DOHH2 (cell line): ENCODE measurements at regions not wholly inside any gene's neighbourhood (a gene's known extent, or its start where the extent isn't known, plus 50 kb on each side); places are given as distances from the start of the nearest gene placed in this dataset.

Source experiments
- H3F3A ChIP-seq: fragments of 200-600 bp; sonication (generic), shearing (Covaris generic); 2 replicates; pipeline ENCODE4 v1.6.0; 2016; ENCODE audit warnings: antibody characterized with exemption, mild to moderate bottlenecking; ENCODE audit not compliant: control insufficient read depth, insufficient read depth
- H3K27ac ChIP-seq: fragments of 200-600 bp; sonication (generic); 2 replicates; pipeline ENCODE4 v1.5.1; 2014; ENCODE audit warnings: low read depth, mild to moderate bottlenecking, low read length, moderate library complexity
- H3K27me3 ChIP-seq: fragments of 200-600 bp; sonication (generic); 2 replicates; pipeline ENCODE4 v1.6.1; 2014; ENCODE audit warnings: mild to moderate bottlenecking, low read length, mixed read lengths; ENCODE audit not compliant: control insufficient read depth
- H3K36me3 ChIP-seq: fragments of 200-600 bp; sonication (generic); 2 replicates; pipeline ENCODE4 v1.6.1; 2014; ENCODE audit warnings: mild to moderate bottlenecking, low read length, moderate library complexity, mixed read lengths; ENCODE audit not compliant: control insufficient read depth
- H3K4me1 ChIP-seq: fragments of 200-600 bp; sonication (generic); 2 replicates; pipeline ENCODE4 v1.6.1; 2014; ENCODE audit warnings: mild to moderate bottlenecking, low read length, mixed read lengths; ENCODE audit not compliant: control insufficient read depth
- H3K4me2 ChIP-seq: fragments of 200-600 bp; sonication (generic); 2 replicates; pipeline ENCODE4 v1.6.0; 2014; ENCODE audit warnings: mild to moderate bottlenecking, low read length, moderate library complexity
- H3K4me3 ChIP-seq: fragments of 200-600 bp; sonication (generic); 2 replicates; pipeline ENCODE4 v1.5.1; 2014; ENCODE audit warnings: mild to moderate bottlenecking, low read length, mixed read lengths
- H3K79me2 ChIP-seq: fragments of 200-600 bp; sonication (generic); 2 replicates; pipeline ENCODE4 v1.6.1; 2014; ENCODE audit warnings: mild to moderate bottlenecking, low read length, mixed read lengths; ENCODE audit not compliant: control insufficient read depth
- H3K9me2 ChIP-seq: fragments of 200-600 bp; sonication (generic); replicated peaks from 2 replicates; pipeline ENCODE4 v1.6.1; 2014; ENCODE audit warnings: mild to moderate bottlenecking, low read length, mixed read lengths; ENCODE audit not compliant: control insufficient read depth
- H3K9me3 ChIP-seq: fragments of 200-600 bp; sonication (generic); 2 replicates; pipeline ENCODE4 v1.6.1; 2014; ENCODE audit warnings: antibody characterized with exemption, low read length, mixed read lengths; ENCODE audit not compliant: control insufficient read depth, insufficient read depth
- H4K20me1 ChIP-seq: fragments of 200-600 bp; sonication (generic); 2 replicates; pipeline ENCODE4 v1.6.0; 2014; ENCODE audit warnings: low read depth, mild to moderate bottlenecking, antibody characterized with exemption, low read length, moderate library complexity; ENCODE audit not compliant: control insufficient read depth, insufficient read depth
- CTCF ChIP-seq: fragments of 200-600 bp; sonication (generic); IDR thresholded peaks from one replicate; pipeline ENCODE4 v1.5.1; 2014; ENCODE audit warnings: antibody characterized with exemption, mild to moderate bottlenecking, low read depth, low read length; ENCODE audit not compliant: poor library complexity, severe bottlenecking
- EZH2phosphoT487 ChIP-seq: fragments of 200-600 bp; sonication (generic); IDR thresholded peaks from 2 replicates; pipeline ENCODE4 v1.6.1; 2017; ENCODE audit warnings: borderline replicate concordance, mild to moderate bottlenecking, antibody characterized with exemption, low read length, moderate library complexity, mixed read lengths

DNA sequence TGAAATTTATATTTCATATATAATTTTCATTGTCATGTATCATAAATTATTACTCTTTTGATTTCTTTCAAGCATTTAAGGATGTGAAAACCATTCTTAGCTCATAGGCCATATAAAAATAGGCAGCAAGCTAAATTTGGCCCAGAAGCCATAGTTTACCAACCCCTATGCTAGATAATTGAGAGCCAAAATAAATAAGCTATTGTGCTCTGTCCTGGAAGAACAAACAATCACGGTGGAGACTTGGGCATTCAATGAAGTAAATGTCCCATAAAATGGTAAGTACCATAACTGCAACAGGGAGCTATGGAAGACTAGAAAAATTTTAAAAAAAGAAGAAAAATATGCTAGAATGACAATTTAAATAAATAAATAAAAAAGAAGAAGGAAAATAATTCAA, 60.9 kb upstream of the PACRGL start:
- Histone ChIP-seq H3K27me3 (no peaks in the 10 kb centered on the region), H3K4me3 (no peak overlapping the region), H3K4me1 (no peaks in the 10 kb centered on the region), H3K36me3 (no peaks in the 10 kb centered on the region), H3K9me2 (no peaks in the 10 kb centered on the region), H3F3A (no peaks in the 10 kb centered on the region), H3K79me2 (no peaks in the 10 kb centered on the region), H4K20me1 (no peaks in the 10 kb centered on the region), H3K4me2 (no peak overlapping the region), H3K27ac (no peak overlapping the region), H3K9me3 (no peaks in the 10 kb centered on the region)
- TF ChIP-seq EZH2phosphoT487 (no peak), CTCF (no peak)

GRCh38 chr4:20640989-20641388, 59.3 kb upstream of the PACRGL start:
- no peaks in the 10 kb centered on the region for H3K79me2 ChIP-seq
- no peak overlapping the region for H3K4me2 ChIP-seq
- TF ChIP-seq CTCF: no peak
- TF ChIP-seq EZH2phosphoT487: no peak
- H3K27ac ChIP-seq: no peak overlapping the region
- no peaks in the 10 kb centered on the region for H3K27me3 ChIP-seq
- no peaks in the 10 kb centered on the region for H3K4me1 ChIP-seq
- H4K20me1 ChIP-seq: no peaks in the 10 kb centered on the region
- H3K9me3 ChIP-seq: no peaks in the 10 kb centered on the region
- H3K4me3 ChIP-seq: no peak overlapping the region
- H3F3A ChIP-seq: no peaks in the 10 kb centered on the region
- no peaks in the 10 kb centered on the region for H3K9me2 ChIP-seq
- H3K36me3 ChIP-seq: no peaks in the 10 kb centered on the region

GRCh38 chr4:20641976-20642375, 58.3 kb upstream of the PACRGL start:
- no peaks in the 10 kb centered on the region for H3F3A ChIP-seq
- TF ChIP-seq EZH2phosphoT487 (no peak), CTCF (no peak)

DNA sequence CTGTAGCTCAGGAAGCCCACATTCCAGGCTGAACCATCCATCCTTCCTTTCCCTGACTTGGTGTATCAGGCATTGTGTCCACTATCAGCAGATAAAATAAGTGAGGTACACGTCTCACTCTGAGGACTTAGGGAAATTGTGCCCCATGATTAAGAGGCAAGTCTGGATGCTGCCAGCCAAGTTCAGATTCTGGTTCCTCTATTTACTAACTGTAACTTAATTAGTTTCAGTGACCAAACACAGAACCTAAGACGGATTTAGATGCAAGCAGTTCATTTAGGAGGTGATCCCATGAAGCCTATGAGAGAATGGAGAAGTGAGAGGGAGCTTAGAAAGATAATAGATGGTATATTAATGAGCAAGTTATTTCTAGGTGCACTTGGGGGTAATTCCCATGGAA, 56.6 kb upstream of the PACRGL start:
- TF ChIP-seq EZH2phosphoT487 (no peak), CTCF (no peak)
- no peaks in the 10 kb centered on the region for H3K9me2 ChIP-seq
- no peaks in the 10 kb centered on the region for H3K27me3 ChIP-seq
- H3K4me2 ChIP-seq: no peak overlapping the region
- H3K9me3 ChIP-seq: no peaks in the 10 kb centered on the region
- H3K27ac ChIP-seq: no peak overlapping the region
- H3K4me1 ChIP-seq: no peaks in the 10 kb centered on the region
- no peaks in the 10 kb centered on the region for H3F3A ChIP-seq
- H3K79me2 ChIP-seq: no peaks in the 10 kb centered on the region
- no peaks in the 10 kb centered on the region for H3K36me3 ChIP-seq
- H3K4me3 ChIP-seq: no peak overlapping the region
- no peaks in the 10 kb centered on the region for H4K20me1 ChIP-seq

More at GRCh38 chr4:20641976-20642375, 58.3 kb upstream of the PACRGL start:
- Histone ChIP-seq H4K20me1 (no peaks in the 10 kb centered on the region), H3K9me2 (no peaks in the 10 kb centered on the region), H3K4me3 (no peak overlapping the region), H3K4me2 (no peak overlapping the region), H3K79me2 (no peaks in the 10 kb centered on the region), H3K27me3 (no peaks in the 10 kb centered on the region), H3K4me1 (no peaks in the 10 kb centered on the region), H3K9me3 (no peaks in the 10 kb centered on the region), H3K27ac (no peak overlapping the region), H3K36me3 (no peaks in the 10 kb centered on the region)
